Fibroblast of skin of right biceps (primary cell): ENCODE measurements at regions not wholly inside any gene's neighbourhood (a gene's known extent, or its start where the extent isn't known, plus 50 kb on each side); places are given as distances from the start of the nearest gene placed in this dataset.
"Not testable (repeated sequence)": the region's sequence is repeated elsewhere in the genome, so short reads cannot be mapped to it uniquely, and the experiment has no call there.

ENCODE experiments used
- DNase-seq: peaks from one replicate; pipeline ENCODE4 v3.0.0-alpha.2; 2013

GRCh38 chr16:15192813-15193212, 98.7 kb upstream of the RRN3 start:
- DNase-seq, result not testable (repeated sequence)

GRCh38 chr16:15192197-15192596, 98.1 kb upstream of the RRN3 start:
- not testable (repeated sequence) for DNase-seq

- DNase-seq, result not testable (repeated sequence)
Measured at GRCh38 chr16:15189478-15189877, 95.4 kb upstream of the RRN3 start.
